K562 (cell line): ENCODE measurements at regions not wholly inside any gene's neighbourhood (a gene's known extent, or its start where the extent isn't known, plus 50 kb on each side); places are given as distances from the start of the nearest gene placed in this dataset.

Experiments used
- FIP1L1 ChIP-seq: fragments of 200-400 bp; formaldehyde crosslinking; IDR thresholded peaks from 2 replicates; pipeline ENCODE4 v1.6.1; 2018; ENCODE audit warnings: mild to moderate bottlenecking, low read depth, low read length; ENCODE audit not compliant: poor library complexity, severe bottlenecking
- MEF2D ChIP-seq: conservative IDR thresholded peaks from 2 replicates; pipeline ENCODE4 v1.6.1; 2016; ENCODE audit warnings: low read depth, missing genetic modification characterization, missing compliant biosample characterization
- PPARD ChIP-seq: fragments of 250-450 bp; sonication (Bioruptor Pico); IDR thresholded peaks from 2 replicates; pipeline ENCODE4 v1.8.0; 2022; ENCODE audit warnings: inconsistent platforms, mild to moderate bottlenecking, moderate library complexity
- SLC30A9 ChIP-seq: fragments of 250-450 bp; sonication (Bioruptor Pico); IDR thresholded peaks from 2 replicates; pipeline ENCODE4 v1.8.0; 2022; ENCODE audit warnings: mild to moderate bottlenecking, moderate library complexity
- SMARCB1 ChIP-seq: IDR thresholded peaks from 2 replicates; pipeline ENCODE4 v1.6.1; 2011; ENCODE audit warnings: improper control_type of control experiment, low read depth; ENCODE audit not compliant: insufficient read length
- SREBF1 ChIP-seq: fragments of 150-350 bp; IDR thresholded peaks from 2 replicates; pipeline ENCODE4 v1.6.1; 2014; ENCODE audit warnings: antibody characterized with exemption, low read depth, low read length, borderline replicate concordance
- TF ChIP-seq, protein P1 (sequence below), 2 experiments: fragments of 450-650 bp; IDR thresholded peaks; 2 replicates each; pipeline ENCODE4 v1.6.1; 2016; ENCODE audit warnings: mild to moderate bottlenecking in 2 of 2, borderline replicate concordance in 1 of 2, low read depth in 1 of 2, moderate library complexity in 1 of 2
- TF ChIP-seq, protein P2 (sequence below): sonication (generic); formaldehyde crosslinking; IDR thresholded peaks from 2 replicates; pipeline ENCODE4 v1.8.1; 2023; ENCODE audit warnings: mild to moderate bottlenecking, missing genetic modification reagents
- TF ChIP-seq, protein P3 (sequence below): sonication (generic); IDR thresholded peaks from 2 replicates; pipeline ENCODE4 v1.6.1; 2016

DNA sequence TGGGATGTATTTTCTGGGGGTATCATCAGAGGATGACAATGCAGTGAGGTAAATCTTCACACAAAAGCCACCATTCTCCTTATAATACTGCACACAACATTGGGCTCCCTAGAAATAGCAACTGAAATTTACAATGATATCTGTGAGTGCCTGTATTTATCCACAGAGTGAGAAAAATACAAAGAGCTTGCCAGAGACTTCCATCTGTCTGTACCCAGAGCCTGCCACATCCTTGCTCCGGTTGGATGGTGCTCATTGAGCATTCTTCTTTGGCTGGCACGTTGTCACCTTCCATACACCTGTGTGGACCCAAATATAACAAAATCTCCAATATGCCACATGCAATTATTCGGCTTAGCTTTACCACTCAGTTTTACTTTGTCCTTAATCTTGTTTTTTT is 189.5 kb upstream of the UFM1 start (continued):
- TF ChIP-seq, protein P1, sequence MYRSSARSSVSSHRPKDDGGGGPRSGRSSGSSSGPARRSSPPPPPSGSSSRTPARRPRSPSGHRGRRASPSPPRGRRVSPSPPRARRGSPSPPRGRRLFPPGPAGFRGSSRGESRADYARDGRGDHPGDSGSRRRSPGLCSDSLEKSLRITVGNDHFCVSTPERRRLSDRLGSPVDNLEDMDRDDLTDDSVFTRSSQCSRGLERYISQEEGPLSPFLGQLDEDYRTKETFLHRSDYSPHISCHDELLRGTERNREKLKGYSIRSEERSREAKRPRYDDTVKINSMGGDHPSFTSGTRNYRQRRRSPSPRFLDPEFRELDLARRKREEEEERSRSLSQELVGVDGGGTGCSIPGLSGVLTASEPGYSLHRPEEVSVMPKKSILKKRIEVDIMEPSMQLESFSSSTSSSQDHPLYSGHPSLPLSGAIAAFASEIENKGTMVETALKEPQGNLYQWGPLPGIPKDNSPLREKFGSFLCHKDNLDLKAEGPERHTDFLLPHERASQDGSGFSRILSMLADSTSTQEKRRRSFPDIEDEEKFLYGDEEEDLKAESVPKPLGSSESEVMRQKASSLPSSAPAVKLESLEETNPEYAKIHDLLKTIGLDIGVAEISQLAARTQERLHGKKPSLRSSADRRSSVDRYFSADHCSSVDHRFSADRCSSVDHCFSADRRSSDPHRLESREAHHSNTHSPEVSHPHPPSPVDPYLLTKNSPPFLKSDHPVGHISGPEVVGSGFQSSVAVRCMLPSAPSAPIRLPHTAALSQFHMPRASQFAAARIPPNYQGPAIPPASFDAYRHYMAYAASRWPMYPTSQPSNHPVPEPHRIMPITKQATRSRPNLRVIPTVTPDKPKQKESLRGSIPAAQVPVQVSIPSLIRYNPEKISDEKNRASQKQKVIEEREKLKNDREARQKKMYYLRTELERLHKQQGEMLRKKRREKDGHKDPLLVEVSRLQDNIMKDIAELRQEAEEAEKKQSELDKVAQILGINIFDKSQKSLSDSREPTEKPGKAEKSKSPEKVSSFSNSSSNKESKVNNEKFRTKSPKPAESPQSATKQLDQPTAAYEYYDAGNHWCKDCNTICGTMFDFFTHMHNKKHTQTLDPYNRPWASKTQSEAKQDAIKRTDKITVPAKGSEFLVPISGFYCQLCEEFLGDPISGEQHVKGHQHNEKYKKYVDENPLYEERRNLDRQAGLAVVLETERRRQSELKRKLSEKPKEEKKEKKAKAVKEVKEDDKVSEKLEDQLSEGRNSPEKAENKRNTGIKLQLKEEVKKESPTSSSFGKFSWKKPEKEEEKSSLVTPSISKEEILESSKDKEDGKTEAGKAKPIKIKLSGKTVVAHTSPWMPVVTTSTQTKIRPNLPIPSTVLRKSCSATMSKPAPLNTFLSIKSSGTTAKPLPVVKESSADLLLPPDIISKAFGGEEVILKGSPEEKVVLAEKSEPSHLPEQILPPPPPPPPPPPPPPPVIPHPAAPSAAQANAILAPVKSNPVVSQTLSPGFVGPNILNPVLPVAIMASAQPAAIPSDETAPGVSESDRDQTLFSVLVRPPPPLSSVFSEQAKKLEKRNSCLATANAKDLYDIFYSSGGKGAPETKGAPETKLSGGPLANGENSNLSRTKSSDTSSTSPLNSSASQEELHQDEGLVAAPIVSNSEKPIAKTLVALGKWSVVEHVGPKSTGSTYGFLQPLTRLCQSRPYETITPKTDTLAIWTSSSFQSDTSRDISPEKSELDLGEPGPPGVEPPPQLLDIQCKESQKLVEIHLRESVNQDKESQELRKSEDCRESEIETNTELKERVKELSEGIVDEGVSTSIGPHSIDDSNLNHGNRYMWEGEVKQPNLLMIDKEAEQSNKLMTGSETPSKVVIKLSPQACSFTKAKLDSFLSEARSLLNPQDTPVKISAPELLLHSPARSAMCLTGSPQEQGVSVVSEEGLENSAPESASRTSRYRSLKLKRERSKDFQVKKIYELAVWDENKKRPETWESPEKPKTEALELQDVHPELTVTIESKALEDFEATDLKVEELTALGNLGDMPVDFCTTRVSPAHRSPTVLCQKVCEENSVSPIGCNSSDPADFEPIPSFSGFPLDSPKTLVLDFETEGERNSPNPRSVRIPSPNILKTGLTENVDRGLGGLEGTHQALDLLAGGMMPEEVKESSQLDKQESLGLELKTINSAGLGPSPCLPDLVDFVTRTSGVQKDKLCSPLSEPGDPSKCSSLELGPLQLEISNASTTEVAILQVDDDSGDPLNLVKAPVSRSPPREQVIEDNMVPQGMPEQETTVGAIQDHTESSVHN (IDR thresholded peaks at IDR 0.05; ENCODE audit: borderline replicate concordance in 1 of 2, low read depth in 1 of 2), result no peak
- TF ChIP-seq MEF2D, result no peak
- no peak for TF ChIP-seq FIP1L1
- no peak for TF ChIP-seq SREBF1
- TF ChIP-seq PPARD (CRISPR knock-in tag), result no peak
- no peak for TF ChIP-seq SMARCB1
- TF ChIP-seq SLC30A9 (CRISPR knock-in tag), result no peak
- TF ChIP-seq, protein P2, sequence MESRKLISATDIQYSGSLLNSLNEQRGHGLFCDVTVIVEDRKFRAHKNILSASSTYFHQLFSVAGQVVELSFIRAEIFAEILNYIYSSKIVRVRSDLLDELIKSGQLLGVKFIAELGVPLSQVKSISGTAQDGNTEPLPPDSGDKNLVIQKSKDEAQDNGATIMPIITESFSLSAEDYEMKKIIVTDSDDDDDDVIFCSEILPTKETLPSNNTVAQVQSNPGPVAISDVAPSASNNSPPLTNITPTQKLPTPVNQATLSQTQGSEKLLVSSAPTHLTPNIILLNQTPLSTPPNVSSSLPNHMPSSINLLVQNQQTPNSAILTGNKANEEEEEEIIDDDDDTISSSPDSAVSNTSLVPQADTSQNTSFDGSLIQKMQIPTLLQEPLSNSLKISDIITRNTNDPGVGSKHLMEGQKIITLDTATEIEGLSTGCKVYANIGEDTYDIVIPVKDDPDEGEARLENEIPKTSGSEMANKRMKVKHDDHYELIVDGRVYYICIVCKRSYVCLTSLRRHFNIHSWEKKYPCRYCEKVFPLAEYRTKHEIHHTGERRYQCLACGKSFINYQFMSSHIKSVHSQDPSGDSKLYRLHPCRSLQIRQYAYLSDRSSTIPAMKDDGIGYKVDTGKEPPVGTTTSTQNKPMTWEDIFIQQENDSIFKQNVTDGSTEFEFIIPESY (CRISPR knock-in tag), result no peak
- TF ChIP-seq, protein P3, sequence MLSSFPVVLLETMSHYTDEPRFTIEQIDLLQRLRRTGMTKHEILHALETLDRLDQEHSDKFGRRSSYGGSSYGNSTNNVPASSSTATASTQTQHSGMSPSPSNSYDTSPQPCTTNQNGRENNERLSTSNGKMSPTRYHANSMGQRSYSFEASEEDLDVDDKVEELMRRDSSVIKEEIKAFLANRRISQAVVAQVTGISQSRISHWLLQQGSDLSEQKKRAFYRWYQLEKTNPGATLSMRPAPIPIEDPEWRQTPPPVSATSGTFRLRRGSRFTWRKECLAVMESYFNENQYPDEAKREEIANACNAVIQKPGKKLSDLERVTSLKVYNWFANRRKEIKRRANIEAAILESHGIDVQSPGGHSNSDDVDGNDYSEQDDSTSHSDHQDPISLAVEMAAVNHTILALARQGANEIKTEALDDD, result no peak
